HEK293T (cell line): ENCODE measurements at regions not wholly inside any gene's neighbourhood (a gene's known extent, or its start where the extent isn't known, plus 50 kb on each side); places are given as distances from the start of the nearest gene placed in this dataset.

Experiments
- CTCF ChIA-PET: fragments of 350-600 bp; formaldehyde crosslinking; extraction: SDS; loops from one replicate; lab custom pipeline; 2021; ENCODE audit warnings: antibody characterized with exemption, inconsistent platforms; lab: Yijun Ruan, JAX
- POLR2A ChIA-PET: fragments of 350-600 bp; formaldehyde crosslinking; extraction: SDS; loops from one replicate; lab custom pipeline; 2020; ENCODE audit warnings: antibody characterized with exemption, inconsistent platforms; lab: Yijun Ruan, JAX
- DNase-seq: peaks from one replicate; pipeline ENCODE4 v3.0.0; 2012; ENCODE audit warnings: mixed read lengths; ENCODE audit errors: extremely low spot score
- ARNT ChIP-seq: fragments of 450-650 bp; IDR thresholded peaks from 2 replicates; pipeline ENCODE4 v1.6.1; 2017; ENCODE audit warnings: mild to moderate bottlenecking
- BHLHE40 ChIP-seq: fragments of 450-650 bp; IDR thresholded peaks from 2 replicates; pipeline ENCODE4 v1.6.1; 2016; ENCODE audit warnings: mild to moderate bottlenecking, moderate library complexity, borderline replicate concordance
- CTBP1 ChIP-seq: fragments of 450-650 bp; IDR thresholded peaks from 2 replicates; pipeline ENCODE4 v1.6.1; 2016; ENCODE audit warnings: borderline replicate concordance
- ELF4 ChIP-seq: fragments of 450-650 bp; IDR thresholded peaks from 2 replicates; pipeline ENCODE4 v1.6.1; 2017; ENCODE audit warnings: antibody characterized with exemption
- FOXA1 ChIP-seq: fragments of 450-650 bp; IDR thresholded peaks from 2 replicates; pipeline ENCODE4 v1.6.1; 2016; ENCODE audit warnings: mild to moderate bottlenecking
- FOXK2 ChIP-seq: fragments of 450-650 bp; IDR thresholded peaks from 2 replicates; pipeline ENCODE4 v1.6.1; 2016; ENCODE audit warnings: mild to moderate bottlenecking
- FOXM1 ChIP-seq: fragments of 450-650 bp; IDR thresholded peaks from 2 replicates; pipeline ENCODE4 v1.6.1; 2017; ENCODE audit warnings: mild to moderate bottlenecking, borderline replicate concordance
- HDGF ChIP-seq: fragments of 450-650 bp; IDR thresholded peaks from 2 replicates; pipeline ENCODE4 v1.6.1; 2017; ENCODE audit warnings: antibody characterized with exemption, borderline replicate concordance
- L3MBTL2 ChIP-seq: fragments of 450-650 bp; conservative IDR thresholded peaks from 2 replicates; pipeline ENCODE4 v1.6.1; 2016; ENCODE audit warnings: mild to moderate bottlenecking
- LEF1 ChIP-seq: fragments of 450-650 bp; IDR thresholded peaks from 2 replicates; pipeline ENCODE4 v1.6.1; 2017; ENCODE audit warnings: mild to moderate bottlenecking, borderline replicate concordance
- NFRKB ChIP-seq: fragments of 450-650 bp; IDR thresholded peaks from 2 replicates; pipeline ENCODE4 v1.6.1; 2016; ENCODE audit warnings: mild to moderate bottlenecking, moderate library complexity
- PKNOX1 ChIP-seq: fragments of 450-650 bp; IDR thresholded peaks from 2 replicates; pipeline ENCODE4 v1.6.1; 2016
- SP1 ChIP-seq: fragments of 450-650 bp; IDR thresholded peaks from 2 replicates; pipeline ENCODE4 v1.6.1; 2017
- SUZ12 ChIP-seq: fragments of 450-650 bp; IDR thresholded peaks from 2 replicates; pipeline ENCODE4 v1.6.1; 2016; ENCODE audit warnings: mild to moderate bottlenecking
- TARDBP ChIP-seq: fragments of 450-650 bp; IDR thresholded peaks from 2 replicates; pipeline ENCODE4 v1.6.1; 2016
- ZNF384 ChIP-seq: fragments of 450-650 bp; IDR thresholded peaks from 2 replicates; pipeline ENCODE4 v1.6.1; 2016

GRCh38 chr10:118457824-118458428, 115.8 kb upstream of the FAM204A start:
- ChIA-PET POLR2A (interaction anchor here (0.7 kb wide), 1 partner anchor 41 kb away, joined by 3 read pairs; no protein-coding TSS in a partner anchor), CTCF (no interaction called here)
- no peak for DNase-seq
- TF ChIP-seq TARDBP (no peak), LEF1 (no peak), SP1 (no peak), CTBP1 (no peak), ARNT (no peak), HDGF (no peak), FOXM1 (no peak), FOXA1 (no peak), SUZ12 (no peak), L3MBTL2 (no peak), ZNF384 (no peak)

GRCh38 chr10:118455181-118455695, 113.1 kb upstream of the FAM204A start:
- no peak for DNase-seq
- ChIA-PET POLR2A (no interaction called here), CTCF (no interaction called here)
- TF ChIP-seq ELF4, result no peak
- TF ChIP-seq BHLHE40, result no peak
- no peak for TF ChIP-seq FOXK2
- no peak for TF ChIP-seq SP1
- TF ChIP-seq PKNOX1, result no peak
- no peak for TF ChIP-seq LEF1
- no peak for TF ChIP-seq FOXA1
- no peak for TF ChIP-seq NFRKB
- TF ChIP-seq FOXM1, result no peak
- TF ChIP-seq ZNF384, result no peak
- TF ChIP-seq SUZ12, result no peak
- TF ChIP-seq CTBP1, result no peak
- no peak for TF ChIP-seq L3MBTL2
- no peak for TF ChIP-seq ARNT
- no peak for TF ChIP-seq TARDBP
- no peak for TF ChIP-seq HDGF

- no peak for DNase-seq
- CTCF ChIA-PET, result interaction anchor here (0.7 kb wide), 1 partner anchor 1288 kb away, joined by 4 read pairs; no protein-coding TSS in a partner anchor
- POLR2A ChIA-PET, result no interaction called here
- no peak for TF ChIP-seq ELF4
- TF ChIP-seq SUZ12, result no peak
- TF ChIP-seq FOXA1, result no peak
- no peak for TF ChIP-seq TARDBP
- no peak for TF ChIP-seq SP1
- no peak for TF ChIP-seq FOXM1
- no peak for TF ChIP-seq L3MBTL2
Measured at GRCh38 chr10:118454211-118454610, 112.1 kb upstream of the FAM204A start.

GRCh38 chr10:118452098-118452497, 110.0 kb upstream of the FAM204A start:
- TF ChIP-seq CTBP1, result no peak
- TF ChIP-seq LEF1, result no peak
- no peak for TF ChIP-seq FOXK2
- DNase-seq, result no peak
- ChIA-PET POLR2A (no interaction called here), CTCF (no interaction called here)

- CTCF ChIA-PET, result interaction anchor here (1.4 kb wide), 1 partner anchor 10 kb away, joined by 3 read pairs; no protein-coding TSS in a partner anchor
- POLR2A ChIA-PET, result no interaction called here
- DNase-seq, result no peak
- TF ChIP-seq CTBP1 (no peak), PKNOX1 (no peak), HDGF (no peak), FOXA1 (no peak), FOXK2 (no peak), ARNT (no peak), NFRKB (no peak), ZNF384 (no peak), BHLHE40 (no peak), TARDBP (no peak), SUZ12 (no peak), SP1 (no peak), ELF4 (no peak), LEF1 (no peak), L3MBTL2 (no peak), FOXM1 (no peak)
Measured at GRCh38 chr10:118449521-118449920, 107.4 kb upstream of the FAM204A start.

GRCh38 chr10:118448744-118449143, 106.6 kb upstream of the FAM204A start:
- no peak for DNase-seq
- ChIA-PET CTCF (no interaction called here), POLR2A (no interaction called here)
- TF ChIP-seq FOXA1 (no peak), PKNOX1 (no peak), NFRKB (no peak), ARNT (no peak), LEF1 (no peak)
